H1 (cell line): ENCODE measurements at regions not wholly inside any gene's neighbourhood (a gene's known extent, or its start where the extent isn't known, plus 50 kb on each side); places are given as distances from the start of the nearest gene placed in this dataset.

Source experiments
- EGR1 ChIP-seq: IDR thresholded peaks from 2 replicates; pipeline ENCODE4 v1.6.1; 2011; ENCODE audit warnings: low read depth, low read length, borderline replicate concordance
- HDAC2 ChIP-seq, 2 experiments: fragments of 300-600 bp in 1 of 2; sonication (generic) in 1 of 2; IDR thresholded peaks; 2 replicates each; pipeline ENCODE4 v1.6.1; 2011 to 2012; ENCODE audit warnings: low read depth in 2 of 2, low read length in 2 of 2, mild to moderate bottlenecking in 2 of 2, moderate library complexity in 2 of 2, borderline replicate concordance in 1 of 2, inconsistent platforms in 1 of 2
- POLR2A ChIP-seq, 2 experiments: IDR thresholded peaks; 1 replicate in 1 of 2; 2 replicates in 1 of 2; pipeline ENCODE4 v1.6.1; 2011; ENCODE audit warnings: low read depth in 2 of 2, low read length in 2 of 2, mild to moderate bottlenecking in 2 of 2; ENCODE audit errors: control extremely low read depth in 1 of 2
- RFX5 ChIP-seq: IDR thresholded peaks from 2 replicates; pipeline ENCODE4 v1.6.1; 2011; ENCODE audit warnings: low read depth, low read length, improper control_type of control experiment, borderline replicate concordance
- RXRA ChIP-seq: IDR thresholded peaks from 2 replicates; pipeline ENCODE4 v1.6.1; 2011; ENCODE audit warnings: low read depth, mild to moderate bottlenecking, low read length, moderate library complexity; ENCODE audit not compliant: insufficient read depth
- SP1 ChIP-seq: IDR thresholded peaks from 2 replicates; pipeline ENCODE4 v1.6.1; 2011; ENCODE audit warnings: low read depth, low read length

- TF ChIP-seq SP1 (no peak), POLR2A (IDR thresholded peaks at IDR 0.05; ENCODE audit: control extremely low read depth in 1 of 2, low read depth in 2 of 2, low read length in 2 of 2) (no peak), RFX5 (no peak), EGR1 (no peak), HDAC2 (IDR thresholded peaks at IDR 0.05; ENCODE audit: borderline replicate concordance in 1 of 2, low read depth in 2 of 2, low read length in 2 of 2) (no peak), RXRA (no peak)
These were observed 277.7 kb upstream of the KLF6 start (continued) for GRCh38 chr10:4062751-4063150.
